Gastrocnemius medialis (tissue), 4 donors: ENCODE measurements at regions not wholly inside any gene's neighbourhood (a gene's known extent, or its start where the extent isn't known, plus 50 kb on each side); places are given as distances from the start of the nearest gene placed in this dataset.

ENCODE experiments used
- CTCF ChIP-seq, 5 experiments: fragments of 450-650 bp in 3 of 5; fragments of 200-600 bp in 2 of 5; sonication (generic) in 2 of 5; IDR thresholded peaks in 4 of 5; conservative IDR thresholded peaks in 1 of 5; 1 replicate in 4 of 5; 2 replicates in 1 of 5; pipeline ENCODE4 v1.5.1; 2016 to 2019; ENCODE audit warnings: antibody characterized with exemption in 5 of 5, mild to moderate bottlenecking in 3 of 5, moderate library complexity in 3 of 5
- POLR2A ChIP-seq, 2 donors: fragments of 450-650 bp; IDR thresholded peaks; one replicate each; pipeline ENCODE4 v1.6.1; 2017; ENCODE audit warnings: antibody characterized with exemption in 2 of 2, mild to moderate bottlenecking in 2 of 2, moderate library complexity in 2 of 2

DNA sequence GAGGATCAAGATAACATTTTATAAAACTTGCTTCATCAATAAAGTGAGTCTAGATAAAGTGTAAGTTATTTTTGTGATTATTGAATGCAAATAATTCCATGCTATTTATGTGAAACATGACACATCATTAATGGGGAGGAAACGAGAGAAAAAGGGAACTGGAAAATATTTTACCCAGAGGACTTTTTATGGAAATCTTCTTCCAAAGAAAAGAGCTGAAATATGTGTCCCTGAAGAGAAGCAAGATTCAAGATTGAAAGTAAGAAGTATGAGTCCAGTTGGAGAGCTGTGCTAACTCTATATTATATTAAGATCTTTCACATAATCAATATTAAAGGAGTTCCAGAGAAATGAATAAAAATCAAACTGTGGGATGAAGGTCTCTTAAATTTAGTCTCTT, 1361.8 kb downstream of the GATA3 start:
- no peak for TF ChIP-seq POLR2A (IDR thresholded peaks at IDR 0.05)
- no peak for TF ChIP-seq CTCF (IDR thresholded peaks at IDR 0.05 in 4 of 5, conservative IDR thresholded peaks at IDR 0.05 in 1 of 5)
